Panc1 (cell line): ENCODE measurements at regions not wholly inside any gene's neighbourhood (a gene's known extent, or its start where the extent isn't known, plus 50 kb on each side); places are given as distances from the start of the nearest gene placed in this dataset.

Experiments
- ATAC-seq: fragments of 200-7000 bp; cut with Tn5 transposase; 2 replicates; pipeline ENCODE4 v1.9.1; 2020; ENCODE audit warnings: mild to moderate bottlenecking, moderate library complexity
- BruUV-seq: library from RNA; stranded (reverse); fragments of 400-500 nt; replicated peaks from 2 replicates; lab custom pipeline; 2021; lab: Mats Ljungman, UMichigan
- CTCF ChIA-PET: fragments of 300-600 bp; sonication (Branson Sonifier 250); formaldehyde crosslinking; loops from one replicate; lab custom pipeline; 2022; ENCODE audit warnings: antibody characterized with exemption; lab: Charles Lee
- POLR2A ChIA-PET: fragments of 300-600 bp; sonication (Branson Sonifier 250); formaldehyde crosslinking; loops from one replicate; lab custom pipeline; 2022; ENCODE audit warnings: antibody characterized with exemption; lab: Charles Lee
- DNase-seq: peaks from one replicate; pipeline ENCODE4 v3.0.0-alpha.2; 2010; ENCODE audit warnings: low read depth, low spot score
- H3K27ac ChIP-seq: 2 replicates; pipeline ENCODE4 v1.5.1; 2011; ENCODE audit warnings: mild to moderate bottlenecking, low read length, inconsistent platforms
- H3K27me3 ChIP-seq: fragments of 200-500 bp; sonication (Bioruptor generic); 2 replicates; pipeline ENCODE4 v1.6.0; 2014; ENCODE audit warnings: low read length, inconsistent platforms; ENCODE audit not compliant: control insufficient read depth, insufficient read depth
- H3K36me3 ChIP-seq: fragments of 200-500 bp; sonication (Bioruptor generic); 2 replicates; pipeline ENCODE4 v1.5.1; 2014; ENCODE audit warnings: inconsistent platforms, mild to moderate bottlenecking, low read length, moderate library complexity; ENCODE audit not compliant: control insufficient read depth, insufficient read depth
- H3K4me1 ChIP-seq: 2 replicates; pipeline ENCODE4 v1.5.1; 2011; ENCODE audit warnings: inconsistent platforms, mild to moderate bottlenecking, low read length, moderate library complexity; ENCODE audit not compliant: control insufficient read depth, insufficient read depth
- H3K4me3 ChIP-seq, 2 experiments: 2 replicates each; pipeline ENCODE4 v1.5.1; 2011 to 2012; ENCODE audit warnings: low read depth in 2 of 2, low read length in 2 of 2, mild to moderate bottlenecking in 2 of 2, inconsistent platforms in 1 of 2, moderate library complexity in 1 of 2
- H3K9me3 ChIP-seq: fragments of 200-500 bp; sonication (Bioruptor generic); 2 replicates; pipeline ENCODE4 v1.5.1; 2014; ENCODE audit warnings: low read depth, mild to moderate bottlenecking, inconsistent platforms, low read length, moderate library complexity; ENCODE audit not compliant: control insufficient read depth, insufficient read depth
- POLR2AphosphoS5 ChIP-seq: IDR thresholded peaks from 2 replicates; pipeline ENCODE4 v1.6.1; 2012; ENCODE audit warnings: mild to moderate bottlenecking, low read depth, low read length, moderate library complexity
- SIN3A ChIP-seq: IDR thresholded peaks from 2 replicates; pipeline ENCODE4 v1.6.1; 2012; ENCODE audit warnings: low read depth, mild to moderate bottlenecking, low read length, moderate library complexity, borderline replicate concordance; ENCODE audit not compliant: insufficient read depth
- TCF7L2 ChIP-seq: IDR thresholded peaks from 2 replicates; pipeline ENCODE4 v1.6.1; 2011; ENCODE audit warnings: mild to moderate bottlenecking, low read depth, low read length, inconsistent platforms
- in situ Hi-C: cut with HindIII; loops from 2 replicates; pipeline ENCODE4 v1.10.0; 2016; ENCODE audit warnings: low sequenced_read_pairs, low pct_unique_long_range_greater_than_20kb
- intact Hi-C: fragments of 100-400 bp; cut with micrococcal nuclease; formaldehyde crosslinking; loops from one replicate; pipeline ENCODE4 v1.10.0; 2022; ENCODE audit not compliant: unreplicated experiment
- TF ChIP-seq, protein P1 (sequence below), 2 experiments: IDR thresholded peaks; 2 replicates each; pipeline ENCODE4 v1.6.1; 2011 to 2012; ENCODE audit warnings: low read depth in 2 of 2, control low read depth in 1 of 2, low read length in 1 of 2, mild to moderate bottlenecking in 1 of 2, moderate library complexity in 1 of 2; ENCODE audit not compliant: insufficient read depth in 1 of 2
- TF ChIP-seq, protein P2 (sequence below): fragments of 450-650 bp; IDR thresholded peaks from 2 replicates; pipeline ENCODE4 v1.5.1; 2017; ENCODE audit warnings: mild to moderate bottlenecking

DNA sequence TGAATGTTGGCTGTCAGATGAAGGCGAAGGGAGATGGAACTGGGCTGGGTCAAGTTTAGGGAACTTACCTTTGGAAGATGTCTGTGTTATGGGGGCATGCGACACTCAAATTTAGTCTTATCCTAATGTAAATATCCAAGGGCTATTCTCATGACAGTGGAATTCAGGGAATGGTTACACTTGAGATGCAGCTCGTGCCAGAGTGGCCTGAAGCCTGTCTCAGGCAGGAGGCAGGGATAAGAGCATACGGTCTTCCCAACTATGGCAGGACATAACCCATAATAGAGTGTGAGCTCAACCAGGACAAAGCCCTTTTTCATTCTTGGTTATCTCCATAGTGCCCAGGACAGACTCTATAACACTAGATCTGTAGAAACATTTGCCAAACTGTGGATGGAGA lies 393.3 kb upstream of the CDH11 start:
- Histone ChIP-seq H3K27ac (no peak overlapping the region), H3K4me1 (no peaks in the 10 kb centered on the region), H3K9me3 (no peaks in the 10 kb centered on the region), H3K4me3 (no peak overlapping the region), H3K36me3 (no peaks in the 10 kb centered on the region), H3K27me3 (no peaks in the 10 kb centered on the region)
- ChIA-PET CTCF (no interaction called here), POLR2A (no interaction called here)
- intact Hi-C loops, result no loop called here
- DNase-seq (no peak), ATAC-seq (no peak)
- no TSS peak for BruUV-seq
- TF ChIP-seq, protein P1, sequence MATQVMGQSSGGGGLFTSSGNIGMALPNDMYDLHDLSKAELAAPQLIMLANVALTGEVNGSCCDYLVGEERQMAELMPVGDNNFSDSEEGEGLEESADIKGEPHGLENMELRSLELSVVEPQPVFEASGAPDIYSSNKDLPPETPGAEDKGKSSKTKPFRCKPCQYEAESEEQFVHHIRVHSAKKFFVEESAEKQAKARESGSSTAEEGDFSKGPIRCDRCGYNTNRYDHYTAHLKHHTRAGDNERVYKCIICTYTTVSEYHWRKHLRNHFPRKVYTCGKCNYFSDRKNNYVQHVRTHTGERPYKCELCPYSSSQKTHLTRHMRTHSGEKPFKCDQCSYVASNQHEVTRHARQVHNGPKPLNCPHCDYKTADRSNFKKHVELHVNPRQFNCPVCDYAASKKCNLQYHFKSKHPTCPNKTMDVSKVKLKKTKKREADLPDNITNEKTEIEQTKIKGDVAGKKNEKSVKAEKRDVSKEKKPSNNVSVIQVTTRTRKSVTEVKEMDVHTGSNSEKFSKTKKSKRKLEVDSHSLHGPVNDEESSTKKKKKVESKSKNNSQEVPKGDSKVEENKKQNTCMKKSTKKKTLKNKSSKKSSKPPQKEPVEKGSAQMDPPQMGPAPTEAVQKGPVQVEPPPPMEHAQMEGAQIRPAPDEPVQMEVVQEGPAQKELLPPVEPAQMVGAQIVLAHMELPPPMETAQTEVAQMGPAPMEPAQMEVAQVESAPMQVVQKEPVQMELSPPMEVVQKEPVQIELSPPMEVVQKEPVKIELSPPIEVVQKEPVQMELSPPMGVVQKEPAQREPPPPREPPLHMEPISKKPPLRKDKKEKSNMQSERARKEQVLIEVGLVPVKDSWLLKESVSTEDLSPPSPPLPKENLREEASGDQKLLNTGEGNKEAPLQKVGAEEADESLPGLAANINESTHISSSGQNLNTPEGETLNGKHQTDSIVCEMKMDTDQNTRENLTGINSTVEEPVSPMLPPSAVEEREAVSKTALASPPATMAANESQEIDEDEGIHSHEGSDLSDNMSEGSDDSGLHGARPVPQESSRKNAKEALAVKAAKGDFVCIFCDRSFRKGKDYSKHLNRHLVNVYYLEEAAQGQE (IDR thresholded peaks at IDR 0.05; ENCODE audit: insufficient read depth in 1 of 2, low read depth in 2 of 2, low read length in 1 of 2), result no peak
- TF ChIP-seq TCF7L2, result no peak
- no peak for TF ChIP-seq POLR2AphosphoS5
- no peak for TF ChIP-seq SIN3A
- TF ChIP-seq, protein P2, sequence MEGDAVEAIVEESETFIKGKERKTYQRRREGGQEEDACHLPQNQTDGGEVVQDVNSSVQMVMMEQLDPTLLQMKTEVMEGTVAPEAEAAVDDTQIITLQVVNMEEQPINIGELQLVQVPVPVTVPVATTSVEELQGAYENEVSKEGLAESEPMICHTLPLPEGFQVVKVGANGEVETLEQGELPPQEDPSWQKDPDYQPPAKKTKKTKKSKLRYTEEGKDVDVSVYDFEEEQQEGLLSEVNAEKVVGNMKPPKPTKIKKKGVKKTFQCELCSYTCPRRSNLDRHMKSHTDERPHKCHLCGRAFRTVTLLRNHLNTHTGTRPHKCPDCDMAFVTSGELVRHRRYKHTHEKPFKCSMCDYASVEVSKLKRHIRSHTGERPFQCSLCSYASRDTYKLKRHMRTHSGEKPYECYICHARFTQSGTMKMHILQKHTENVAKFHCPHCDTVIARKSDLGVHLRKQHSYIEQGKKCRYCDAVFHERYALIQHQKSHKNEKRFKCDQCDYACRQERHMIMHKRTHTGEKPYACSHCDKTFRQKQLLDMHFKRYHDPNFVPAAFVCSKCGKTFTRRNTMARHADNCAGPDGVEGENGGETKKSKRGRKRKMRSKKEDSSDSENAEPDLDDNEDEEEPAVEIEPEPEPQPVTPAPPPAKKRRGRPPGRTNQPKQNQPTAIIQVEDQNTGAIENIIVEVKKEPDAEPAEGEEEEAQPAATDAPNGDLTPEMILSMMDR, result no peak
- in situ Hi-C loops, result no loop called here

DNA sequence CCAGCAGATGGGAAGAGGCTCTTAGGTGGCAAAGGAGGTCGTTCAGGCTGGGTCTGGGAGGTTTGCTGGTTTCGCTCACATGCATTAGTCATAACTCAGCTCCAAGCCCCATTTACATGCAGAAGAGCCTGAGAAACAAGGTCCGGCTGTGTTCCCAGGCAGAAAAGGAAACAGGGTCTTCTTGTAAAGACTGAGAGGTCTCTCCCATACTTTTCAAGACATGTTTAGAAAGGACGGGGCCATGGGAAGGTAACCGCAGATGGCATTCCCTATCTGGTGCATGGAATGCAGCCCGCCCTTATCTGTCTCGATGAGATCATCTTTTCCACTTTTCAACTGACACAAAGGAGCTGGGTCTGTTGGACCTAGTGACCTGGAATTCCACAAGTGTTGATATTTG lies 389.0 kb upstream of the CDH11 start:
- no TSS peak for BruUV-seq
- TF ChIP-seq TCF7L2 (no peak), POLR2AphosphoS5 (no peak), SIN3A (no peak)
- TF ChIP-seq, protein P1 (IDR thresholded peaks at IDR 0.05; ENCODE audit: insufficient read depth in 1 of 2, low read depth in 2 of 2, low read length in 1 of 2), result no peak
- TF ChIP-seq, protein P2, result no peak
- Histone ChIP-seq H3K4me1 (no peaks in the 10 kb centered on the region), H3K9me3 (no peaks in the 10 kb centered on the region), H3K4me3 (no peak overlapping the region), H3K36me3 (no peaks in the 10 kb centered on the region), H3K27me3 (no peaks in the 10 kb centered on the region), H3K27ac (no peak overlapping the region)
- intact Hi-C loops, result no loop called here
- ATAC-seq, result no peak
- in situ Hi-C loops, result no loop called here
- DNase-seq, result no peak
- POLR2A ChIA-PET, result no interaction called here
- CTCF ChIA-PET, result no interaction called here
